ENCODE measurements at regions not wholly inside any gene's neighbourhood (a gene's known extent, or its start where the extent isn't known, plus 50 kb on each side); places are given as distances from the start of the nearest gene placed in this dataset.

GRCh38 chr1:17877896-17878295 lies 122.8 kb downstream of the ACTL8 start (continued):
- TF ChIP-seq MAX (IDR thresholded peaks at IDR 0.05): no peak

GRCh38 chr1:17878837-17879236 lies 123.7 kb downstream of the ACTL8 start:
- no peak overlapping the region for H3K9ac ChIP-seq (ENCODE audit: low read length)
- no peak overlapping the region for H3K4me2 ChIP-seq (ENCODE audit: low read length)
- ATAC-seq: no peak
- H3K9me2 ChIP-seq (ENCODE audit: insufficient read depth): no peaks in the 10 kb centered on the region
- H3K79me2 ChIP-seq (ENCODE audit: insufficient read depth, low read length): no peaks in the 10 kb centered on the region
- no peaks in the 10 kb centered on the region for H4K20me1 ChIP-seq (ENCODE audit: insufficient read depth)
- TF ChIP-seq ZBTB33 (IDR thresholded peaks at IDR 0.05; ENCODE audit: extremely low read depth, insufficient replicate concordance, low read length) (no peak), SRF (IDR thresholded peaks at IDR 0.05; ENCODE audit: low read depth) (no peak), EGR1 (IDR thresholded peaks at IDR 0.05; ENCODE audit: low read depth) (no peak), CBX3 (IDR thresholded peaks at IDR 0.05; ENCODE audit: low read depth) (no peak), POLR2AphosphoS5 (IDR thresholded peaks at IDR 0.05; ENCODE audit: low read depth, low read length) (no peak), SP1 (IDR thresholded peaks at IDR 0.05; ENCODE audit: low read depth) (no peak), CEBPB (IDR thresholded peaks at IDR 0.05; ENCODE audit: low read depth) (no peak), ZNF274 (IDR thresholded peaks at IDR 0.05; ENCODE audit: low read depth, low read length) (no peak), YY1 (IDR thresholded peaks at IDR 0.05; ENCODE audit: extremely low read depth, insufficient replicate concordance, low read depth, low read length) (no peak), ATF3 (IDR thresholded peaks at IDR 0.05) (no peak), ELF1 (IDR thresholded peaks at IDR 0.05; ENCODE audit: borderline replicate concordance, low read depth) (no peak), EZH2phosphoT487 (IDR thresholded peaks at IDR 0.05; ENCODE audit: borderline replicate concordance) (no peak)
- H3K27me3 ChIP-seq (ENCODE audit: insufficient read depth, low read length): no peaks in the 10 kb centered on the region
- no peak overlapping the region for H3K4me3 ChIP-seq (replicated peaks in 1 of 2; ENCODE audit: low read depth in 1 of 2, low read length in 2 of 2)
- intact Hi-C loops (cut with micrococcal nuclease): no loop called here
- no TSS peak for BruUV-seq (replicated peaks)
- POLR2A ChIA-PET: no interaction called here
- peaks cover 0 to 28% of the 10 kb centered on the region in 2 experiments; a peak in 2 of 4 replicates for H3K4me1 ChIP-seq (ENCODE audit: control insufficient read depth in 1 of 2, insufficient read depth in 2 of 2, low read length in 2 of 2)
- no peaks in the 10 kb centered on the region for H3K36me3 ChIP-seq (ENCODE audit: control insufficient read depth in 1 of 2, insufficient read depth in 2 of 2, low read length in 2 of 2)
- CTCF ChIA-PET: no interaction called here
- no peak overlapping the region for H3K27ac ChIP-seq (ENCODE audit: low read depth, low read length)
- H3K9me3 ChIP-seq (ENCODE audit: control insufficient read depth in 1 of 2, insufficient read depth in 1 of 2, low read depth in 1 of 2, low read length in 2 of 2): no peaks in the 10 kb centered on the region
- RAD21 ChIA-PET (ENCODE audit: low non-redundant PET in 1 of 2, low total read pairs in 2 of 2, uncharacterized antibody in 2 of 2, unreplicated experiment in 2 of 2): no interaction called here
- no peak for DNase-seq (ENCODE audit: low read depth, low spot score)
- no peak overlapping the region for H2AFZ ChIP-seq (ENCODE audit: low read depth, low read length, poor library complexity, severe bottlenecking)

All from HCT116 (cell line).